22Rv1 (cell line): ENCODE measurements at regions not wholly inside any gene's neighbourhood (a gene's known extent, or its start where the extent isn't known, plus 50 kb on each side); places are given as distances from the start of the nearest gene placed in this dataset.
"Not testable (repeated sequence)": the region's sequence is repeated elsewhere in the genome, so short reads cannot be mapped to it uniquely, and the experiment has no call there.

Experiments
- H3K27ac ChIP-seq: fragments of 450-650 bp; 2 replicates; pipeline ENCODE4 v1.5.1; 2017
- CTCF ChIP-seq: fragments of 450-650 bp; IDR thresholded peaks from 2 replicates; pipeline ENCODE4 v1.5.1; 2017; ENCODE audit warnings: mild to moderate bottlenecking
- ZFX ChIP-seq: fragments of 450-650 bp; IDR thresholded peaks from 2 replicates; pipeline ENCODE4 v1.6.1; 2017; ENCODE audit warnings: antibody characterized with exemption, borderline replicate concordance

DNA sequence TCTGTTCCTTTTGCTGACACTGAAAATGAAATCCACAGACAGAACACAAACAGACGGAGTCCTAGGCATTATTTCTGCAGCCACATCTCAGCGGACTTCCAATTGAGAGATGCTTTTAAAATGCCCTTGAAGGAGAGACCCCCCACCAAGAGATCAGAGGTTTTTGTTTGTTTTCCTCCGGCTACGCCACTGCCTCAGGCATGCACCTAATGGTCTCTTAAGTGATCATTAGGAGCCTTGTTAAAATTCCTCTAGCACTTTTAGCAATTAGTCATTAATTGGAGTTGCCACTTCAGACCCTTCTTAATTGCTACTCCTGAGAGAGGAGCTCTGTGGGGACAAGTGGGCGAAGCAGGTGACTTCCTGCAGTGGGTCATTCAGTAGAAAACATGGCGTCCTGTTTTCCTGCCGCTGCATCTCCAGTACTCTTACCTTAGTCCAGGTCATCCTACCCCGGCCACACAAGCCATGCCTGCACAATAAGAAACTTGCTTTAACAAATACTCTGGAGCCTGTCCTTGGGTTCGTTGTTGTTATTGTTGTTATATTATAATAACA lies 257.7 kb upstream of the CHAC2 start:
- TF ChIP-seq CTCF (no peak), ZFX (no peak)
- no peak overlapping the region for H3K27ac ChIP-seq

DNA sequence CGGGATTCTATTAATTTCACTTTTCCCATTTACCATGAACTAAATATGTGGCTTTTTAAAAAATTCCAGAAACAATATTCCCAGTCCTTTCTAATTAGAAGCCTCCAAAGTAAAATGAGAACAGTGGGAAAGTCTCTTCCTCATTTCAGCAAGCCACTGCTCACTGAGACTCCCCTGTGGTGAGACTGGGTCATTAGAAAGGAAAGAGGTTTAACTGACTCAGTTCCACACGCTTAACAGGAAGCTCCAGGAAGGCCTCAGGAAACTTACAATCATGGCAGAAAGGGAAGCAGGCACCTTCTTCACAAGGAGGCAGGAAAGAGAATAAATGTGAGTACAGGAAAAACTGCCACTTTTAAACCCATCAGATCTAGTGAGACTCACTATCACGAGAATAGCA lies 258.9 kb upstream of the CHAC2 start:
- no peak overlapping the region for H3K27ac ChIP-seq
- TF ChIP-seq ZFX = no peak
- no peak for TF ChIP-seq CTCF

GRCh38 chr2:53507070-53507469 lies 260.5 kb upstream of the CHAC2 start:
- H3K27ac ChIP-seq = not testable (repeated sequence)

DNA sequence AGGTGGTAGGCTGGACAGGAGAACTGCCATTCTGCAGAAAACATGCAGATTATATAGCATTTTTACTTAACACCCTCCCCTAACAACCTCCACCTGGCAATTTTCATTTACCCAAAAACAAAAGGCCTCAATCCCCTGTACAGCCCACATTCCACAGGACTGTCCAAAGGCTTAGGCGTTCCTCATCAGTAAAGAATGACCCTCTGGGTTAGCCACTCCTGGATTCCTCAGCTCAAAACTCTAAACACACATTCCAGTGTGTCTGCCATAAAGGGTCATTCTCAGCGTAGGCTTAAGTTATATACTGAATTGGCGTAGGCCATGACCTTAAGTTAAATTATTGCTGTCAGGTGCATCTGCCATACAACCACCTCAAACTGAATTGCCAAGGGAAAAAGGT lies 261.8 kb upstream of the CHAC2 start:
- no peak overlapping the region for H3K27ac ChIP-seq
- TF ChIP-seq CTCF = no peak
- no peak for TF ChIP-seq ZFX

DNA sequence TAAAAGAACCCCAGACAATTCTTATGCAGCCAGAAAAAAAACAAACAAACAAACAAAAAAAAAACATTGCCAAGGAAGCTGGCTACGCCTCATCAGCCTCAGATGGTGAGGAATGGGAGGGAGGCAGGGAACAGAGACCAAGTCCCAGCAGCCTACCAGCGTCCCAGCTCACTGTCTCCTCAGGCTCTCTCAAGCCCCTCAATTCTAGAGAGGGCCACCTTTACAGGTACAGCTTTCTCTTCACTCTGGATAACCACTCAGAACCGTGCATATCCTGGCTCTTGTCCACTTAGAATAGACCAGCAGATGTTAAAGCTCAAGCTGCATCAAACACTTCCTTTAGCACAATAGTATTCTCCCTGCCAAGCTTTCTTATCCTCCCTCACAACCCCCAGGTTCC lies 263.1 kb upstream of the CHAC2 start:
- TF ChIP-seq ZFX (no peak), CTCF (no peak)

GRCh38 chr2:53500181-53500580 lies 267.4 kb upstream of the CHAC2 start:
- TF ChIP-seq ZFX (no peak), CTCF (no peak)
- no peak overlapping the region for H3K27ac ChIP-seq

More for the DNA sequence above, 263.1 kb upstream of the CHAC2 start:
- no peak overlapping the region for H3K27ac ChIP-seq

DNA sequence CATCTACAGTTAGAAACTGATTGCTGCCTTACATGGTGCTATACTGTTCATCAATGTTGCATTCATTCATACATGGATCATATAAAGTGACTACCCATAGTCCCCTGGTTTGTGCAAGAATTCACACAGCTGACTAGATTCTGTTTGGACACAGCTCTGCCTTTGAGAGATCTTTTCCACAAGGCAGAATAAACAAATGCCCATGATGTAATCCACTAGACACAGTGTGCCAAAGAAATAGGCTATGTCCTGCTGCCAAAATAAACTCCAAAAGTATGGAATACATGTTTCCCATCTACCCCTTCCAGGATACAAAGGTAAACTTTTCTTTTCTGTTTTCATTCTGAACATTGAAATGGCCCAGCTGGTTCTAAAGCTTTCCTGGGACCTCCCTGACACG lies 269.4 kb upstream of the CHAC2 start:
- TF ChIP-seq ZFX (no peak), CTCF (no peak)
- H3K27ac ChIP-seq = peak overlapping the region; percentile 43

- no peak overlapping the region for H3K27ac ChIP-seq
- TF ChIP-seq CTCF (no peak), ZFX (no peak)
These were observed 270.6 kb upstream of the CHAC2 start for GRCh38 chr2:53497020-53497419.
